ENCODE measurements at regions not wholly inside any gene's neighbourhood (a gene's known extent, or its start where the extent isn't known, plus 50 kb on each side); places are given as distances from the start of the nearest gene placed in this dataset.

GRCh38 chr5:54927097-54927746, 58.2 kb downstream of the ESM1 start:
- H3K27me3 ChIP-seq, result no peaks in the 10 kb centered on the region
- H3K4me1 ChIP-seq, result no peaks in the 10 kb centered on the region
- intact Hi-C loops (cut with DNase I; ENCODE audit: low total_unique reads) (no loop called here), in situ Hi-C loops (cut with MboI; ENCODE audit: low sequenced_read_pairs in 4 of 4) (no loop called here)
- ATAC-seq (no peak), DNase-seq (no peak)
- H3K36me3 ChIP-seq, result no peaks in the 10 kb centered on the region
- TF ChIP-seq POLR2A (IDR thresholded peaks at IDR 0.05) (no peak), CTCF (IDR thresholded peaks at IDR 0.05 in 4 of 5, conservative IDR thresholded peaks at IDR 0.05 in 1 of 5) (no peak)
- H3K4me3 ChIP-seq, result no peak overlapping the region
- no peak overlapping the region for H3K27ac ChIP-seq
- H3K9me3 ChIP-seq, result no peaks in the 10 kb centered on the region

DNA sequence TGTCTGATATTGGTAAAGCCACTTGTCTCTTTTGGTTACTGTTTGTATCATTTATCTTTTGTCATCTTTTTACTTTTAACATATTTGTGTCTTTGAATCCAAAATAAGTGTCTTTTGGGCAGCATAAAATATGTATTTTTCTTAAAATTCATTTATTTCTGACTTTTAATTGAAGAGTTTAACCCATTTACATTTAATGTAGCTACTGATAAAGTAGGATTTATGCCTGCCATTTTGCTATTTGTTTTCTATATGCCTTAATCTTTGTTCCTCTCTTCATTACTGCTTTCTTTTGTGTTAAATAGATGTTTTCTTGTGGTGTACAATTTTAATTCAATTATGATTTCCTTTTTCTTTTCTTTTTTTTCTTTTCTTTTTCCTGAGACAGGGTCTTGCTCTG, 60.9 kb downstream of the ESM1 start:
- no peaks in the 10 kb centered on the region for H3K4me1 ChIP-seq
- ATAC-seq (no peak), DNase-seq (no peak)
- H3K27me3 ChIP-seq, result no peaks in the 10 kb centered on the region
- no peak overlapping the region for H3K27ac ChIP-seq
- intact Hi-C loops (cut with DNase I; ENCODE audit: low total_unique reads) (no loop called here), in situ Hi-C loops (cut with MboI; ENCODE audit: low sequenced_read_pairs in 4 of 4) (no loop called here)
- H3K9me3 ChIP-seq, result no peaks in the 10 kb centered on the region
- no peaks in the 10 kb centered on the region for H3K36me3 ChIP-seq
- TF ChIP-seq POLR2A (IDR thresholded peaks at IDR 0.05), result no peak
- no peak for TF ChIP-seq CTCF (IDR thresholded peaks at IDR 0.05 in 4 of 5, conservative IDR thresholded peaks at IDR 0.05 in 1 of 5)
- no peak overlapping the region for H3K4me3 ChIP-seq

DNA sequence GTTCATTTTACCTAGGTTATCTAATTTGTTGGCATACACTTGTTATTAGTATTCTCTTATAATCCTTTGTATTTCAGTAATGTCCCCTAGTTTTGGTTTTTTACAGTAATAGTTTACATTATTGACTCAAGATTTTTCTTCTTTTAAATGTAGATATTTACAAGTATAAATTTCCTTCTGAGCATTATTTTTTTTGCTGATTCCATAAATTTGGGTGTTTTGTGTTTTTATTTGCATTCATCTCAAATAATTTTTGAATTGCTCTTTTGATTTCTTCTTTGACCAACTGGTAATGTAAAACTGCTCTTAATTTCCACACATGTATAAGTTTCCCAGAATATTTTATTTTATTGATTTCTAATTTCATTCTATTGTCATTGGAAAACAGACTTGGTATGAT, 68.1 kb downstream of the ESM1 start:
- no peak for ATAC-seq
- intact Hi-C loops (cut with DNase I; ENCODE audit: low total_unique reads), result no loop called here
- Histone ChIP-seq H3K36me3 (no peaks in the 10 kb centered on the region), H3K9me3 (no peaks in the 10 kb centered on the region), H3K27ac (no peak overlapping the region), H3K27me3 (no peaks in the 10 kb centered on the region), H3K4me1 (no peaks in the 10 kb centered on the region), H3K4me3 (no peak overlapping the region)
- in situ Hi-C loops (cut with MboI; ENCODE audit: low sequenced_read_pairs in 4 of 4), result no loop called here
- TF ChIP-seq CTCF (IDR thresholded peaks at IDR 0.05 in 4 of 5, conservative IDR thresholded peaks at IDR 0.05 in 1 of 5), result no peak
- TF ChIP-seq POLR2A (IDR thresholded peaks at IDR 0.05), result no peak
- no peak for DNase-seq

DNA sequence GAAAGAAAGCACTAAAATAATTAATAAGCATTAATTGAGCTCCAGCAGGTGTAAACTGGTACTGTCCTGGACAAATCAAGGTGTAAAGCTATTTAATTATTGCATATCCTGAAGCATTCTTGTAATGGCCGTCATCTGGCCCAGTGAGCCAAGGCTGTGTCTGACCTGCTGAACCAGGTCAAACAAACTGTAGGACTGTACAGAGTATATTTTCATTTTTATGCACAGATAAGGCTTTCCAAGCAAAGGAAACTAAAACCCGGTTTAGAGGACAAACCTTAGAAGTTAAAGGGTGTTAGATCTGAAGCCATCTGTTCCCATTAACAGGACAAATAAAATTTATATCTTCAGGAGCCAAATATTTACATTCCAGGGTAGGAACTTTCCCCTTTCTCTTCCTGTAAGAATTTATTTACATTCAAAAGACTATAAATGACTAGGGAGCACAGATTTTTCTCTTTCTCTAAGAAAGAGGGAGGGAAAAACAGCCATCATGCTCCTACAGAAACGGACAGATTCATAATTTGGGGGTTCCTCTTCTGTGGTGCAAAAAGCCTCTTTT, 69.8 kb downstream of the ESM1 start:
- TF ChIP-seq CTCF (IDR thresholded peaks at IDR 0.05 in 4 of 5, conservative IDR thresholded peaks at IDR 0.05 in 1 of 5) (no peak), POLR2A (IDR thresholded peaks at IDR 0.05) (no peak)
- Histone ChIP-seq H3K36me3 (no peaks in the 10 kb centered on the region), H3K4me1 (no peaks in the 10 kb centered on the region), H3K9me3 (no peaks in the 10 kb centered on the region), H3K27me3 (no peaks in the 10 kb centered on the region), H3K27ac (no peak overlapping the region), H3K4me3 (no peak overlapping the region)
- in situ Hi-C loops (cut with MboI; ENCODE audit: low sequenced_read_pairs in 4 of 4) (no loop called here), intact Hi-C loops (cut with DNase I; ENCODE audit: low total_unique reads) (no loop called here)
- DNase-seq (no peak), ATAC-seq (no peak)

DNA sequence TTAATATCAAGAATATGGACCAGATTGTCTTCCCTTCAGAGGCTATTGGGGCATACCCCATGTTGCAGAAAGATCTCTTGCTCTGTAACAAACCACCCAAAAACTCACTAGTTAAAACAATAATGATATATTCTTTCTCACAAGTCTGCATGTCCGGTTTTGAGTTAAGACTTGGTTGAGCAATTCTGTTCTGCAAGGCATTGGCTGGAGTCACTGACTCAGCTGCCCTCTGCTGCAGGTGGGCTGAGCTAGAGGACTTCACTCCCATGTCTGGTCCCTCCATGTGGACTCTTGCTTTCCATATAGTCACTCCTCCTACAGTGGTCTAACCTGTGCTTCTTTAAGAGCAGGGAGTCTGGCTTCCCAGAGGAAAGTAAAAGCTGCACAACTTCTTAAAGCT, 73.4 kb downstream of the ESM1 start:
- Histone ChIP-seq H3K27ac (no peak overlapping the region), H3K27me3 (no peaks in the 10 kb centered on the region), H3K36me3 (no peaks in the 10 kb centered on the region), H3K4me3 (no peak overlapping the region), H3K9me3 (no peaks in the 10 kb centered on the region), H3K4me1 (no peaks in the 10 kb centered on the region)
- in situ Hi-C loops (cut with MboI; ENCODE audit: low sequenced_read_pairs in 4 of 4), result no loop called here
- intact Hi-C loops (cut with DNase I; ENCODE audit: low total_unique reads), result no loop called here
- TF ChIP-seq POLR2A (IDR thresholded peaks at IDR 0.05) (no peak), CTCF (IDR thresholded peaks at IDR 0.05 in 4 of 5, conservative IDR thresholded peaks at IDR 0.05 in 1 of 5) (no peak)
- DNase-seq, result no peak
- ATAC-seq, result no peak
